Endothelial cell of umbilical vein (primary cell): ENCODE measurements at regions not wholly inside any gene's neighbourhood (a gene's known extent, or its start where the extent isn't known, plus 50 kb on each side); places are given as distances from the start of the nearest gene placed in this dataset.

Source experiments
- BruUV-seq: library from RNA; stranded (reverse); fragments of 400-500 nt; replicated peaks from 2 replicates; lab custom pipeline; 2021; lab: Mats Ljungman, UMichigan
- CTCF ChIA-PET: fragments of 300-600, 350-600 bp; sonication (Branson Sonifier 250); formaldehyde crosslinking; loops from one replicate; lab custom pipeline; 2021; ENCODE audit warnings: antibody characterized with exemption, inconsistent platforms; lab: Charles Lee
- POLR2A ChIA-PET: fragments of 300-600, 350-600 bp; sonication (Branson Sonifier 250); formaldehyde crosslinking; loops from one replicate; lab custom pipeline; 2021; ENCODE audit warnings: antibody characterized with exemption, inconsistent platforms; lab: Charles Lee
- DNase-seq: peaks from one replicate; pipeline ENCODE4 v3.0.0-alpha.2; 2011; ENCODE audit warnings: low read depth, low spot score
- FAIRE-seq: peaks from 2 replicates; lab custom pipeline; 2011; peaks lifted over from hg19 to GRCh38; lab: Jason Lieb, UNC
- H2AFZ ChIP-seq: 2 replicates; pipeline ENCODE4 v1.6.0; 2012; ENCODE audit warnings: low read depth, low read length, control low read depth, inconsistent platforms
- H3K27ac ChIP-seq: 2 replicates; pipeline ENCODE4 v1.5.1; 2011; ENCODE audit warnings: low read depth, mild to moderate bottlenecking, control low read depth, low read length, moderate library complexity; ENCODE audit not compliant: insufficient read depth
- H3K27me3 ChIP-seq, 2 experiments: 2 replicates each; pipeline versions ENCODE4 v1.6.0 to v1.6.1; 2011; ENCODE audit warnings: low read length in 2 of 2, mixed read lengths in 1 of 2; ENCODE audit not compliant: control insufficient read depth in 2 of 2, insufficient read depth in 2 of 2
- H3K36me3 ChIP-seq, 2 experiments: 2 replicates in 1 of 2; 3 replicates in 1 of 2; pipeline ENCODE4 v1.5.1; 2011; ENCODE audit warnings: low read length in 2 of 2, mild to moderate bottlenecking in 1 of 2, moderate library complexity in 1 of 2; ENCODE audit not compliant: control insufficient read depth in 2 of 2, insufficient read depth in 2 of 2; ENCODE audit errors: extremely low read depth in 1 of 2
- H3K4me1 ChIP-seq: 3 replicates; pipeline ENCODE4 v1.5.1; 2011; ENCODE audit warnings: mild to moderate bottlenecking, low read length; ENCODE audit not compliant: control insufficient read depth, insufficient read depth; ENCODE audit errors: extremely low read depth
- H3K4me2 ChIP-seq: 2 replicates; pipeline ENCODE4 v1.6.1; 2011; ENCODE audit warnings: low read length, control low read depth, mixed read lengths; ENCODE audit not compliant: insufficient read depth
- H3K4me3 ChIP-seq, 3 experiments: fragments of 200-600 bp in 1 of 3; sonication (generic), shearing (Covaris generic) in 1 of 3; replicated peaks in 1 of 3; 2 replicates each; pipeline ENCODE4 v1.5.1; 2011 to 2016; ENCODE audit warnings: control low read depth in 3 of 3, low read length in 3 of 3, mild to moderate bottlenecking in 2 of 3, inconsistent platforms in 1 of 3, low read depth in 1 of 3, moderate library complexity in 1 of 3; ENCODE audit not compliant: insufficient read depth in 1 of 3
- H3K79me2 ChIP-seq: 2 replicates; pipeline ENCODE4 v1.6.0; 2012; ENCODE audit warnings: low read length, inconsistent platforms; ENCODE audit not compliant: control insufficient read depth, insufficient read depth
- H3K9ac ChIP-seq: replicated peaks from 2 replicates; pipeline ENCODE3; 2011; ENCODE audit warnings: low read length, control low read depth; ENCODE audit not compliant: insufficient read depth; ENCODE audit errors: extremely low read depth
- H3K9me1 ChIP-seq: replicated peaks from 3 replicates; pipeline ENCODE4 v1.6.0; 2011; ENCODE audit warnings: mild to moderate bottlenecking, low read length; ENCODE audit not compliant: control insufficient read depth, insufficient read depth; ENCODE audit errors: extremely low read depth
- H3K9me3 ChIP-seq: replicated peaks from 2 replicates; pipeline ENCODE4 v1.5.1; 2012; ENCODE audit warnings: low read length, inconsistent platforms; ENCODE audit not compliant: control insufficient read depth, insufficient read depth
- H4K20me1 ChIP-seq: replicated peaks from 2 replicates; pipeline ENCODE3; 2011; ENCODE audit warnings: mild to moderate bottlenecking, low read length; ENCODE audit not compliant: control insufficient read depth, insufficient read depth; ENCODE audit errors: extremely low read depth
- CTCF ChIP-seq, 2 donors: IDR thresholded peaks; 1 replicate in 1 of 2; 2 replicates in 1 of 2; pipeline ENCODE4 v1.5.1; 2011; ENCODE audit warnings: low read length in 2 of 2, mild to moderate bottlenecking in 2 of 2, moderate library complexity in 2 of 2, control low read depth in 1 of 2, inconsistent platforms in 1 of 2, low read depth in 1 of 2; ENCODE audit not compliant: insufficient read depth in 1 of 2; ENCODE audit errors: extremely low read depth in 1 of 2
- EZH2 ChIP-seq: IDR thresholded peaks from 2 replicates; pipeline ENCODE4 v1.6.1; 2012; ENCODE audit warnings: borderline replicate concordance, low read depth, mild to moderate bottlenecking, moderate library complexity, low read length, inconsistent platforms; ENCODE audit not compliant: severe bottlenecking
- GATA2 ChIP-seq: IDR thresholded peaks from 2 replicates; pipeline ENCODE4 v1.7.0; 2011; ENCODE audit warnings: low read depth, mild to moderate bottlenecking, moderate library complexity, mixed read lengths, low read length; ENCODE audit not compliant: insufficient read length, insufficient read depth
- JUN ChIP-seq: IDR thresholded peaks from 2 replicates; pipeline ENCODE4 v1.6.1; 2011; ENCODE audit warnings: borderline replicate concordance, low read depth; ENCODE audit not compliant: insufficient read length, insufficient read depth
- POLR2A ChIP-seq: IDR thresholded peaks from 2 replicates; pipeline ENCODE4 v1.6.1; 2012; ENCODE audit warnings: low read depth, mild to moderate bottlenecking, control low read depth, low read length
- POLR2AphosphoS5 ChIP-seq: IDR thresholded peaks from 2 replicates; pipeline ENCODE4 v1.6.1; 2012; ENCODE audit warnings: low read depth, mild to moderate bottlenecking, control low read depth, low read length, moderate library complexity; ENCODE audit not compliant: insufficient read depth
- dilution Hi-C: fragments of 300-500 bp; cut with MboI; formaldehyde crosslinking; loops from one replicate; pipeline ENCODE4 v1.15.0; 2019; ENCODE audit warnings: low sequenced_read_pairs; ENCODE audit not compliant: extremely low pct_ligation_motif_present
- intact Hi-C: fragments of 100-400 bp; cut with micrococcal nuclease; formaldehyde crosslinking; loops from one replicate; pipeline ENCODE4 v1.10.0; 2022
- TF ChIP-seq, protein P1 (sequence below): IDR thresholded peaks from 2 replicates; pipeline ENCODE4 v1.6.1; 2011; ENCODE audit not compliant: insufficient read depth, insufficient read length

DNA sequence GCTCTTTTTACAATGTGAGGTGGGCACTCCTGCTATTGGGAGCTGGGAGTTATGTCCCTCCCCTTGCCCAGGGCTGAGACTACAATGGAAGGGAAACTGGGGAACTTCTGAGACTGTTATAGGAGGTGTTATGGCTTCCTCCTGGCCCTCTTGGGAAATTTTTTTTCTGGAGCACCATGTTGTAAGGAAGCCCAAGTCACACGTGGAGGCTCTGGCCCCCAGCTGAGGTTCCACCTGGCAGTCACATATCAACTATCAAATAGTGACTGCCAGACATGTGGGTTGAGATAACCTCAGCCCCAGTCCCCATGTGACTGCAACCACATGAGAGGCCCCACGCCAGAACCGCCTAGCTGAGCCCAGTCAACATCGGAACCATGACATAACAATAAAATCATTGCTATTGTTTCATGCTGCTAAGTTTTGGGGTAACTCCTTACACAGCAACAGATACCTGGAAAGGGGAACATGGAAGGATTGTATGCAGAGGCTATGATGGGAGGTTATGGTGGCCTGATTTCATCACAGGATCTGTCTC lies 99.4 kb upstream of the NCOR2 start:
- ChIA-PET POLR2A (no interaction called here), CTCF (no interaction called here)
- Histone ChIP-seq H2AFZ (no peak overlapping the region), H3K9me1 (no peaks in the 10 kb centered on the region), H3K4me3 (no peak overlapping the region), H3K27ac (no peak overlapping the region), H3K79me2 (no peaks in the 10 kb centered on the region), H3K27me3 (no peaks in the 10 kb centered on the region), H3K36me3 (no peaks in the 10 kb centered on the region), H4K20me1 (no peaks in the 10 kb centered on the region), H3K9me3 (no peaks in the 10 kb centered on the region), H3K4me1 (peaks cover 19% of the 10 kb centered on the region), H3K4me2 (no peak overlapping the region), H3K9ac (no peak overlapping the region)
- DNase-seq (no peak), FAIRE-seq (no peak)
- dilution Hi-C loops: no loop called here
- intact Hi-C loops: no loop called here
- BruUV-seq: no TSS peak
- TF ChIP-seq, protein P1, sequence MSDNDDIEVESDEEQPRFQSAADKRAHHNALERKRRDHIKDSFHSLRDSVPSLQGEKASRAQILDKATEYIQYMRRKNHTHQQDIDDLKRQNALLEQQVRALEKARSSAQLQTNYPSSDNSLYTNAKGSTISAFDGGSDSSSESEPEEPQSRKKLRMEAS: no peak
- TF ChIP-seq GATA2: no peak
- no peak for TF ChIP-seq POLR2AphosphoS5
- TF ChIP-seq EZH2: no peak
- no peak for TF ChIP-seq CTCF (IDR thresholded peaks at IDR 0.05; ENCODE audit: extremely low read depth in 1 of 2, insufficient read depth in 1 of 2, low read depth in 1 of 2, low read length in 2 of 2)
- TF ChIP-seq POLR2A: no peak
- no peak for TF ChIP-seq JUN
